Activated CD4-positive, alpha-beta T cell treated with anti-CD3 and anti-CD28 coated beads, Interleukin-2, Interleukin-4, amounts not matched to agents 100 ng/mL and 50 ng/mL, durations not matched to agents 16 hours and 8 hours (primary cell): ENCODE measurements at regions not wholly inside any gene's neighbourhood (a gene's known extent, or its start where the extent isn't known, plus 50 kb on each side); places are given as distances from the start of the nearest gene placed in this dataset.

Source experiments
- DNase-seq: peaks from one replicate; pipeline ENCODE4 v3.0.0-alpha.2; 2020; ENCODE audit warnings: low spot score

DNA sequence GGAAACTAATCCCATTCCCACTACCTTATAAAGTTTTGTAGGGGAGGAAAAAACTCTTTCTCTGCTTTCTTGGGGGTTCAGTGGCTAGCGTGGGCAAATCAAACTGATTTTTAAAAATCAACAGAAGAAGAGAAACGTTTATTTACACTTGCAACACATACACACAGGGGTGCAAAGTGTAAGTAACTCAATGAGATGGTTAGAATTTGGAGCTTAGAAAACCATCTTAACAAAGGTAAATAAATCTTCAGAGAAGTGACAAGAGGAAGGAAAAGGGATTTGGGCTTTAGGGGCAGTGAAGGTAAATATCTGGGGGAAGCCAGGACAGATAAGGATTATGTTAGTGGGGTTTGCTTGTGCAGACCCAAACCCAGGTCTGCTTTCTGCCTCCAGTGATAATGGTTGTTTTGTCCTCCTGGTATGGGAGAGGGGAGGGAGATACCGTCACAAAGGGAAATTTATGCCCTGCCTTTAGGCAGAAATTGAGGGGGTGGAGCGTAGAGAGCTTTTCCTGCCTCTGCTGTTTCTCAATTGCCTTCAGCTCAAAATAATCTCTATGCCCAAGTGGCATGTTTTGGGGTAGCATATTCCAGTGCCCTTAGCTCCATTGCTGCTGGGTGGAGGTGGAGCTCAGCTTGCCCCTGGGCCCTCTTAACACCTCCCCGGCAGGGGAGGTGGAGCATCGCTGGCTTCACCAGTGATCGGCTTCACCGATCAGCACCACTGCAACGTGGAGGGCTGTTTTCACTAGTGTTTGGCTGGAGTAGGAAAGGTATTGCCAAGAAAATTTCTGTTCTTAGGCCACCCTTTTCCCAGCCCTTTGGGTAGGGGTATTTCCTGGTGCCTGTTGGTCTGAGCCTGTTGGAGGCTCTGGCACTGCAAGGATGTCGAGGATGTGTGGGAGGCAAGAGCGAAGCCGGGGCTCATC is 92.2 kb downstream of the TEX51 start:
- DNase-seq = no peak

DNA sequence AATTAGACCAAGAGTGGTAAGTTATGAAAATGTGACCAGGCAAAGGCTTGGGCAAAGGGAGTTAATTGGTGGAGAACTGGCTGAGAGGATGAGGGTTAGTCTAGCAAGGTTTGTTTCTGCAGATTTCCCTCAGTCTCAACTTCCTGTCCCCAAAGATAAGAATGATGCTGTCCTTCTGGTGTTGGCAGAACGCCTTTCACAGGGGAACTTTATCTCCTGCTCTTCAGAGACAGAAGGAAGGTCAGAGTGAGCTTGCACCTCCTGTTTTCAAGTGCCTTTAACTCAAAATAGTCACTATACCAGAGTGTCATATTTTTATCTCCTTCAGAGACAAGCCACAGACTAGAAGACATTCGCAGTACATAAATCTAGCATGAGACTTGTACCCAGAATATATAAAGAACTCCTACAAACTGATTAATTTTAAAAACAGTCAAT is 95.7 kb downstream of the TEX51 start:
- DNase-seq = no peak

DNA sequence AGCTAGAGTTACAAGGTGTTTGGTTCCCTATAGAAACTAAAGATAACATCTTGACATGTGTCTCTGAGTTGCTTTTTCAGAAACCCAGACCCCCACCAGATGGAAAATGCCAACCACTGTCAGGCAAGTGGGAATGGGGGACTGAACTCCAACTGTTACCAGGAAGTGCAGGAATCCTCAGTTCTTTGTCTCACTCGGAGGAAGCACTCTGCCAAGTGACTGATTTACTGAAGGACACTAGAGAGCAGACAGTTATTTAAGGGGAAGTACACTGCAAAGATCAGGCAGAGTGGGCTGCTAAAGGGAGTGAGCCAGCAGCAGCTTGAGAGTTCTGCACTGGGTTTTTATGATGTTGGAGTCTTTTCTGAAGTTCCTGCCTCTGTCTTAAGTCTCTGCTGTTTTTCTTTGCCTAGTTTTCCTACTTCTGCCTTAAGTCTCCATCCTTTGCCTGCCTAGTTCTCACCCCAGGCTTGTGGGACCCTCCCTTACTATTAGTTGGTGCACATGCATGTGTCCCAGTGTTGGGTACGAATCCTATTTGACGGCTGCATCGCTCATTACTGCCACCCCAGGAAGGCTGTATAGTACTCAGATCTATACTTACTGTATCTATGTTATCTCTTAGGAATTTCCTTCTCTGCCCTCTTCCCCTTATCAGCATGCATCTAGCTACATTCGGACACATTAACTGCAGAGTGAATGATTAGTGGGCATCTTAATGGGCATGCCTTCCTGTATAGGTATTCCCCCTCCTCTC is 97.1 kb downstream of the TEX51 start:
- DNase-seq = no peak

DNA sequence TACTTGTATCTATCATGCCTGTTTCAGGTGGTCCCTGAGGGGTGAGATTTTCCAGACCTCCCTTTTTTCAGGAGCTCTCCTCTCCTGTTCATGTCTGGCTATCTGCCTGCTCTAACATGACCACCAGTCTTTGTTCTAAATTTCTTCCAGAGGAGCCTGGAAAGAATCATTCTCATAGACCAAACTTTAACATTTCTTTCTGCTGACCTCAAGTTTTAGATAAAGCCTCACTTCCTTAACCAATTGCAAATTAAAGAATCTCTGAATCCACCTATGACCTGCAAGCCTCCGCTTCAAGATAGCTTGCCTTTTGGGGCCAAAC is 97.6 kb downstream of the TEX51 start:
- no peak for DNase-seq
